ENCODE measurements at regions not wholly inside any gene's neighbourhood (a gene's known extent, or its start where the extent isn't known, plus 50 kb on each side); places are given as distances from the start of the nearest gene placed in this dataset.
"Not testable (repeated sequence)": the region's sequence is repeated elsewhere in the genome, so short reads cannot be mapped to it uniquely, and the experiment has no call there.

DNA sequence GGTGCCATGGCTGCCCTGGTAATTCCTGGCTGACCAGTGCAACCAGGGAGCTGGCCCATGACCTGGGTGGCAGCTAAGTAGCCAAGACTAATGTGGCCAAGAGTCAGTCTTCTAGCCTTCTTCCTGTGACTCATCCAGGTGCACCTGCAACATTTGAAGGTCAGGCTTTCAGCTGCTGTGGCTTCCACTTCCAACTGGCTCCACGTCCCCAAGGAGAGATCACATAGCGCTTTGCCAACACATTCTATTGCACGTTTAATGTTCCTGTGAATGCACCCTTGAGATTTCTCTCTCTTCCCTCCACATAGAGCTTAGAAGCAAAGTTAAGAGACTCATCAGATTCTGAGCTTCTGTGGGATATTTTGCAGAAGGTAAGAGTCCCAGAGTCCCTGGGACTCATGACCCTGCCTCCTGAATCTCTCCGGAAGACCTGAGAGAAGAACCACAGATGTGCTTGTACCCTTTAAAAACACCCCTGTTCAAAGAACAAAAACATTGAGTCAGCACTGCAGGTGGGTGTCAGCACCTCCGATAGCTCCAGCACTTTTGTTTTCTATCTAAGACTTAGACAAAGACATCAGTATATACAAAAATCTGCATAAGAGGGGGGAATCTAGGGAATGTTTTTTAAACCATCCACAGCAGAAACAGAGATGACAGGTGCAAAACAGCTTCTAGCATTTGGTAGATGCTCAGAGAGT is 88.5 kb upstream of the DRD5 start:
- TF ChIP-seq POLR2A (IDR thresholded peaks at IDR 0.05), result not testable (repeated sequence)
- TF ChIP-seq, protein P1, sequence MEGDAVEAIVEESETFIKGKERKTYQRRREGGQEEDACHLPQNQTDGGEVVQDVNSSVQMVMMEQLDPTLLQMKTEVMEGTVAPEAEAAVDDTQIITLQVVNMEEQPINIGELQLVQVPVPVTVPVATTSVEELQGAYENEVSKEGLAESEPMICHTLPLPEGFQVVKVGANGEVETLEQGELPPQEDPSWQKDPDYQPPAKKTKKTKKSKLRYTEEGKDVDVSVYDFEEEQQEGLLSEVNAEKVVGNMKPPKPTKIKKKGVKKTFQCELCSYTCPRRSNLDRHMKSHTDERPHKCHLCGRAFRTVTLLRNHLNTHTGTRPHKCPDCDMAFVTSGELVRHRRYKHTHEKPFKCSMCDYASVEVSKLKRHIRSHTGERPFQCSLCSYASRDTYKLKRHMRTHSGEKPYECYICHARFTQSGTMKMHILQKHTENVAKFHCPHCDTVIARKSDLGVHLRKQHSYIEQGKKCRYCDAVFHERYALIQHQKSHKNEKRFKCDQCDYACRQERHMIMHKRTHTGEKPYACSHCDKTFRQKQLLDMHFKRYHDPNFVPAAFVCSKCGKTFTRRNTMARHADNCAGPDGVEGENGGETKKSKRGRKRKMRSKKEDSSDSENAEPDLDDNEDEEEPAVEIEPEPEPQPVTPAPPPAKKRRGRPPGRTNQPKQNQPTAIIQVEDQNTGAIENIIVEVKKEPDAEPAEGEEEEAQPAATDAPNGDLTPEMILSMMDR (IDR thresholded peaks at IDR 0.05), result not testable (repeated sequence)

All from testis (tissue), 2 donors.